Activated CD8-positive, alpha-beta T cell treated with anti-CD3 and anti-CD28 coated beads for 36 hours (primary cell): ENCODE measurements at regions not wholly inside any gene's neighbourhood (a gene's known extent, or its start where the extent isn't known, plus 50 kb on each side); places are given as distances from the start of the nearest gene placed in this dataset.

Experiments used
- ATAC-seq: fragments of 200-7000 bp; cut with Tn5 transposase; one replicate; pipeline ENCODE4 v1.10.0; 2021; ENCODE audit warnings: mild to moderate bottlenecking, moderate library complexity
- CTCF ChIA-PET: fragments of 350-600 bp; sonication (Branson Sonifier 250); formaldehyde crosslinking; loops from one replicate; lab custom pipeline; 2021; ENCODE audit warnings: antibody characterized with exemption; lab: Charles Lee
- POLR2A ChIA-PET: fragments of 350-600 bp; sonication (Branson Sonifier 250); formaldehyde crosslinking; loops from one replicate; lab custom pipeline; 2021; ENCODE audit warnings: antibody characterized with exemption; lab: Charles Lee
- DNase-seq: peaks from one replicate; pipeline ENCODE4 v3.0.0-alpha.2; 2020
- H3K27ac Mint-ChIP-seq: one replicate; pipeline ENCODE4 v1.8.0; 2021; ENCODE audit warnings: mild to moderate bottlenecking, mixed read lengths
- H3K27me3 Mint-ChIP-seq: one replicate; pipeline ENCODE4 v1.8.0; 2021; ENCODE audit warnings: mixed read lengths
- H3K36me3 Mint-ChIP-seq: one replicate; pipeline ENCODE4 v1.8.0; 2021; ENCODE audit warnings: low read depth, mixed read lengths
- H3K4me1 Mint-ChIP-seq: one replicate; pipeline ENCODE4 v1.8.0; 2021; ENCODE audit warnings: low read depth, mixed read lengths
- H3K4me3 Mint-ChIP-seq: one replicate; pipeline ENCODE4 v1.8.0; 2021; ENCODE audit warnings: mild to moderate bottlenecking, moderate library complexity, mixed read lengths
- H3K9me3 Mint-ChIP-seq: one replicate; pipeline ENCODE4 v1.8.0; 2021; ENCODE audit warnings: mixed read lengths
- CTCF ChIP-seq: fragments of 200-600 bp; IDR thresholded peaks from one replicate; pipeline ENCODE4 v1.8.0; 2022; ENCODE audit warnings: antibody characterized with exemption, mild to moderate bottlenecking
- intact Hi-C: fragments of 100-400 bp; cut with micrococcal nuclease; formaldehyde crosslinking; loops from one replicate; pipeline ENCODE4 v1.10.0; 2022

DNA sequence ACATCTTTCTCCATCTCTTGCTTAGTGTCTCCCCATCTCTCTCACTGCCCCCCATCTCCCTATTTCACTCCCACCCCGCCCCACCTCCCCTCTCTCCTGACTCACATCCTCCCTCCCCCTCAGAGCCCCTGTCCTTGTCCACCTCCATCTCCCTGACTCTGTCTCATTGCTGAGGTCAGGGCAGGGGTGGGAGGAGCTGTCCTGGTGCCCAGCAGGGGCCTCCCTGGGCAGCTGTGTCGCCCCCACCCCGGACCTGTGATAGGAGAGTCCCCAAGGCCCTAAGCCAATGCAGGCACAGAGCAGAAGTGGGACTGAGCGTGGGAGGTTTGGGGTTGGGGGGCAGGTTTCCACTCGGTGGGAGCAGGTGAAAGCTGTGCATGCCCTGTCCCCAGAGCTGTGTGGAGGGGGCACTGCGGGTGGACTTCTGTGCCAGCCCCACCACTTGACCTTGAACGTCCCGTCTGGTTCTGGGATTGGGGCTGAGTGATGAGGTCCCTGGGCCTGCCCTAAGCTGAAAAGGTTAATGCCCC is 210.8 kb downstream of the TBC1D2B start:
- no peaks in the 10 kb centered on the region for H3K4me1 Mint-ChIP-seq
- H3K4me3 Mint-ChIP-seq: no peak overlapping the region
- intact Hi-C loops: no loop called here
- ATAC-seq (no peak), DNase-seq (no peak)
- H3K36me3 Mint-ChIP-seq: no peaks in the 10 kb centered on the region
- no peaks in the 10 kb centered on the region for H3K27me3 Mint-ChIP-seq
- ChIA-PET CTCF (no interaction called here), POLR2A (no interaction called here)
- H3K27ac Mint-ChIP-seq: no peak overlapping the region
- H3K9me3 Mint-ChIP-seq: no peaks in the 10 kb centered on the region
- TF ChIP-seq CTCF: no peak

DNA sequence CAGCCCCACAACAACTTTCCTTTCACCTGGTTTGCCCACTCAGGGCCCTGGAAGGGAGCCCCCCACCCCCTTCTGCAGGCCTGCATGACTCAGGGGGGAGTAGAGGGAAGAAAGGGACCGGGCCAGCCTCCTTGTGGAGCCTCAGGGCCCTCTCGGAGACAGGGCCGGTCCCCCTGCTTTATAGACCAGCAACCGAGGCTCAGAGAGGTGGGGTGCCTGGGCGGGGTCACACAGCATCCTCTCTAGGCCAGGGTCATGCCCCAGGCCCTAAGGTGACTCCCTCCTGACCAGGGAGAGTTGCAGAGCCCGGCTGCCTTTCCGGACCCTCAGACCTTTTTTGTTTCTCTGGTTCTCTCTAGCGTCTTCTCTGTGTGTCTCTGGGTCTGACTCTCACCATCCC is 211.3 kb downstream of the TBC1D2B start:
- Mint-ChIP-seq H3K27me3 (no peaks in the 10 kb centered on the region), H3K4me1 (no peaks in the 10 kb centered on the region), H3K4me3 (no peak overlapping the region), H3K27ac (no peak overlapping the region), H3K9me3 (no peaks in the 10 kb centered on the region), H3K36me3 (no peaks in the 10 kb centered on the region)
- DNase-seq: no peak
- ChIA-PET POLR2A (no interaction called here), CTCF (no interaction called here)
- no peak for TF ChIP-seq CTCF
- ATAC-seq: no peak
- intact Hi-C loops: no loop called here

DNA sequence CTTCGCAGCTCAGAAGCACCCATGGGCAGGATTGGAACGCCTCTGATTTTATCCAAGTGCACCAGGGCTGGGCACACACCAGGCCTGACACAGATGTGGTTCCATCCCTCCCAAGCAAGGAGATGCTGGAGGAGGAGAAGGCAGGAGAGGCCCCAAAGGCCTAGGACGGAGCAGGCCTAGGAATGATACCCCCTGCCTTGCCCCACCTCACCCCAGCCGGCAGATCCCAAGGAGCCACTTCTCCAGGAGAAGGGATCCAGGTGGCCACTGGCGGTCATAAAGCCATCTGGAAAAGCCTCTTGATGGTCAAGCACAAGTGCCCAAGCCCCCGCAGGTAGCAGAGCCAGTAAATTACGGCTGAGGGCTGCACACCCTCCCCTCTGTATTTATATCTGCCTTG is 211.8 kb downstream of the TBC1D2B start:
- Mint-ChIP-seq H3K27me3 (no peaks in the 10 kb centered on the region), H3K36me3 (no peaks in the 10 kb centered on the region), H3K4me3 (no peak overlapping the region), H3K27ac (no peak overlapping the region), H3K9me3 (no peaks in the 10 kb centered on the region), H3K4me1 (no peaks in the 10 kb centered on the region)
- no peak for TF ChIP-seq CTCF
- ChIA-PET POLR2A (no interaction called here), CTCF (no interaction called here)
- intact Hi-C loops: no loop called here
- ATAC-seq: no peak
- DNase-seq: no peak

- Mint-ChIP-seq H3K27ac (no peak overlapping the region), H3K4me1 (no peaks in the 10 kb centered on the region), H3K27me3 (no peaks in the 10 kb centered on the region), H3K4me3 (no peak overlapping the region), H3K36me3 (no peaks in the 10 kb centered on the region), H3K9me3 (no peaks in the 10 kb centered on the region)
- ChIA-PET CTCF (no interaction called here), POLR2A (no interaction called here)
- no peak for TF ChIP-seq CTCF
- DNase-seq (no peak), ATAC-seq (no peak)
- intact Hi-C loops: no loop called here
Measured at GRCh38 chr15:77865106-77865610, 212.4 kb downstream of the TBC1D2B start.

- ChIA-PET POLR2A (no interaction called here), CTCF (no interaction called here)
- no peak overlapping the region for H3K27ac Mint-ChIP-seq
- no peak for DNase-seq
- H3K36me3 Mint-ChIP-seq: no peaks in the 10 kb centered on the region
- intact Hi-C loops: no loop called here
- H3K4me1 Mint-ChIP-seq: no peaks in the 10 kb centered on the region
- no peak for ATAC-seq
- no peak for TF ChIP-seq CTCF
- H3K27me3 Mint-ChIP-seq: no peaks in the 10 kb centered on the region
- no peaks in the 10 kb centered on the region for H3K9me3 Mint-ChIP-seq
- no peak overlapping the region for H3K4me3 Mint-ChIP-seq
Measured at GRCh38 chr15:77864211-77865105, 213.1 kb downstream of the TBC1D2B start.
